ENCODE measurements at regions not wholly inside any gene's neighbourhood (a gene's known extent, or its start where the extent isn't known, plus 50 kb on each side); places are given as distances from the start of the nearest gene placed in this dataset.

- no peaks in the 10 kb centered on the region for H3K36me3 ChIP-seq (replicated peaks in 1 of 2; ENCODE audit: control insufficient read depth in 1 of 2, insufficient read depth in 2 of 2, low read length in 1 of 2)
- no peaks in the 10 kb centered on the region for H3K9me2 ChIP-seq
- no peaks in the 10 kb centered on the region for H3F3A ChIP-seq (replicated peaks; ENCODE audit: insufficient read depth)
- no peaks in the 10 kb centered on the region; a peak in 1 of 4 replicates for H3K4me1 ChIP-seq (ENCODE audit: control insufficient read depth in 1 of 2, insufficient read depth in 2 of 2, low read depth in 1 of 2, low read length in 1 of 2)
- POLR2A ChIA-PET, result no interaction called here
- no peaks in the 10 kb centered on the region for H3K27me3 ChIP-seq (ENCODE audit: insufficient read depth)
- H3K9me3 ChIP-seq, result no peaks in the 10 kb centered on the region
- TF ChIP-seq MEF2A (IDR thresholded peaks at IDR 0.05; ENCODE audit: borderline replicate concordance, low read depth) (no peak), SMC3 (IDR thresholded peaks at IDR 0.05; ENCODE audit: low read depth, low read length) (no peak), CHD2 (IDR thresholded peaks at IDR 0.05; ENCODE audit: low read length, partially characterized antibody) (no peak), EP300 (IDR thresholded peaks at IDR 0.05; ENCODE audit: borderline replicate concordance in 1 of 2, low read depth in 1 of 2, low read length in 1 of 2) (no peak), JUND (IDR thresholded peaks at IDR 0.05) (no peak), SIN3A (IDR thresholded peaks at IDR 0.05; ENCODE audit: borderline replicate concordance, low read depth, low read length) (no peak), NFIC (IDR thresholded peaks at IDR 0.05; ENCODE audit: borderline replicate concordance) (no peak), GATA2 (CRISPR knock-in tag; IDR thresholded peaks at IDR 0.05) (no peak), TEAD4 (IDR thresholded peaks at IDR 0.05; ENCODE audit: borderline replicate concordance, insufficient read depth) (no peak), TCF12 (IDR thresholded peaks at IDR 0.05) (no peak), ELF1 (IDR thresholded peaks at IDR 0.05) (no peak), RXRA (IDR thresholded peaks at IDR 0.05; ENCODE audit: borderline replicate concordance, low read depth) (no peak), GABPA (IDR thresholded peaks at IDR 0.05; ENCODE audit: low read depth) (no peak), YY1 (IDR thresholded peaks at IDR 0.05; ENCODE audit: low read depth) (no peak)
- TF ChIP-seq, protein P1, sequence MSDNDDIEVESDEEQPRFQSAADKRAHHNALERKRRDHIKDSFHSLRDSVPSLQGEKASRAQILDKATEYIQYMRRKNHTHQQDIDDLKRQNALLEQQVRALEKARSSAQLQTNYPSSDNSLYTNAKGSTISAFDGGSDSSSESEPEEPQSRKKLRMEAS (IDR thresholded peaks at IDR 0.05; ENCODE audit: low read depth), result no peak
- TF ChIP-seq, protein P2, sequence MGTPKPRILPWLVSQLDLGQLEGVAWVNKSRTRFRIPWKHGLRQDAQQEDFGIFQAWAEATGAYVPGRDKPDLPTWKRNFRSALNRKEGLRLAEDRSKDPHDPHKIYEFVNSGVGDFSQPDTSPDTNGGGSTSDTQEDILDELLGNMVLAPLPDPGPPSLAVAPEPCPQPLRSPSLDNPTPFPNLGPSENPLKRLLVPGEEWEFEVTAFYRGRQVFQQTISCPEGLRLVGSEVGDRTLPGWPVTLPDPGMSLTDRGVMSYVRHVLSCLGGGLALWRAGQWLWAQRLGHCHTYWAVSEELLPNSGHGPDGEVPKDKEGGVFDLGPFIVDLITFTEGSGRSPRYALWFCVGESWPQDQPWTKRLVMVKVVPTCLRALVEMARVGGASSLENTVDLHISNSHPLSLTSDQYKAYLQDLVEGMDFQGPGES (IDR thresholded peaks at IDR 0.05; ENCODE audit: low read depth, low read length), result no peak
- TF ChIP-seq, protein P3, sequence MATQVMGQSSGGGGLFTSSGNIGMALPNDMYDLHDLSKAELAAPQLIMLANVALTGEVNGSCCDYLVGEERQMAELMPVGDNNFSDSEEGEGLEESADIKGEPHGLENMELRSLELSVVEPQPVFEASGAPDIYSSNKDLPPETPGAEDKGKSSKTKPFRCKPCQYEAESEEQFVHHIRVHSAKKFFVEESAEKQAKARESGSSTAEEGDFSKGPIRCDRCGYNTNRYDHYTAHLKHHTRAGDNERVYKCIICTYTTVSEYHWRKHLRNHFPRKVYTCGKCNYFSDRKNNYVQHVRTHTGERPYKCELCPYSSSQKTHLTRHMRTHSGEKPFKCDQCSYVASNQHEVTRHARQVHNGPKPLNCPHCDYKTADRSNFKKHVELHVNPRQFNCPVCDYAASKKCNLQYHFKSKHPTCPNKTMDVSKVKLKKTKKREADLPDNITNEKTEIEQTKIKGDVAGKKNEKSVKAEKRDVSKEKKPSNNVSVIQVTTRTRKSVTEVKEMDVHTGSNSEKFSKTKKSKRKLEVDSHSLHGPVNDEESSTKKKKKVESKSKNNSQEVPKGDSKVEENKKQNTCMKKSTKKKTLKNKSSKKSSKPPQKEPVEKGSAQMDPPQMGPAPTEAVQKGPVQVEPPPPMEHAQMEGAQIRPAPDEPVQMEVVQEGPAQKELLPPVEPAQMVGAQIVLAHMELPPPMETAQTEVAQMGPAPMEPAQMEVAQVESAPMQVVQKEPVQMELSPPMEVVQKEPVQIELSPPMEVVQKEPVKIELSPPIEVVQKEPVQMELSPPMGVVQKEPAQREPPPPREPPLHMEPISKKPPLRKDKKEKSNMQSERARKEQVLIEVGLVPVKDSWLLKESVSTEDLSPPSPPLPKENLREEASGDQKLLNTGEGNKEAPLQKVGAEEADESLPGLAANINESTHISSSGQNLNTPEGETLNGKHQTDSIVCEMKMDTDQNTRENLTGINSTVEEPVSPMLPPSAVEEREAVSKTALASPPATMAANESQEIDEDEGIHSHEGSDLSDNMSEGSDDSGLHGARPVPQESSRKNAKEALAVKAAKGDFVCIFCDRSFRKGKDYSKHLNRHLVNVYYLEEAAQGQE (IDR thresholded peaks at IDR 0.05; ENCODE audit: low read depth, low read length), result no peak
- no peak for DNase-seq
- no peak overlapping the region for H3K4me3 ChIP-seq (ENCODE audit: low read depth in 2 of 2, low read length in 1 of 2)
- CTCF ChIA-PET, result interaction anchor here (1.1 kb wide), 1 partner anchor 16 kb away, joined by 6 read pairs; no protein-coding TSS in a partner anchor
- H3K4me2 ChIP-seq, result no peak overlapping the region
- WGBS (ENCODE audit: low lambda C conversion rate), result 67% methylated on average over 6 of the region's 6 CpGs
- H2AFZ ChIP-seq (ENCODE audit: low read depth), result no peak overlapping the region
- no peak overlapping the region for H3K27ac ChIP-seq (ENCODE audit: low read depth in 2 of 2, low read length in 1 of 2)
- H4K20me1 ChIP-seq (ENCODE audit: insufficient read depth), result no peaks in the 10 kb centered on the region
- H3K9ac ChIP-seq, result no peak overlapping the region
- H3K79me2 ChIP-seq (ENCODE audit: insufficient read depth), result no peaks in the 10 kb centered on the region
These were observed 123.2 kb upstream of the TMC3 start for GRCh38 chr15:81497238-81497637.
